SIG-M5 treated with dmso at 0.1 percent for 504 hours (cell line): ENCODE measurements at regions not wholly inside any gene's neighbourhood (a gene's known extent, or its start where the extent isn't known, plus 50 kb on each side); places are given as distances from the start of the nearest gene placed in this dataset.

Source experiments
- DNase-seq: peaks from one replicate; lab custom pipeline; 2025; ENCODE audit not compliant: unreplicated experiment; lab: John Stamatoyannopoulos, UW

DNA sequence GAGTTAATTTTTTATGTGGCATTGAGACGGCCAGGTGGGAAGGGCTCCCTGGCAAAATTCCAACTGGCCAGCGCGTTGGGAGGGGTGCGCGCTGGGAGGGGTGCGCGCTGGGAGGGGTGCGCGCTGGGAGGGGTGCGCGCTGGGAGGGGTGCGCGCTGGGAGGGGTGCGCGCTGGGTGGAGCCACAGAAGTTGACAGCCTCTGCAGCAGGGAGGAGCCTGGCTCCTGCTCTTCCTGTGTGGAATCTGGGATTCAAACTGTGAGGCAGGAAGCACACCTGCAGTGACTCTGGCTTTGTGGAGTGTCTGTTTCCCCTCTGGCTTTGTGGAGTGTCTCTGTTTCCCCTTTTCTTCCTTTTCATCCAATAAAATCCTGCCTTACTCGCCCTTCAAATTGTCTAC is 147.9 kb upstream of the CBLN2 start:
- DNase-seq = no peak

DNA sequence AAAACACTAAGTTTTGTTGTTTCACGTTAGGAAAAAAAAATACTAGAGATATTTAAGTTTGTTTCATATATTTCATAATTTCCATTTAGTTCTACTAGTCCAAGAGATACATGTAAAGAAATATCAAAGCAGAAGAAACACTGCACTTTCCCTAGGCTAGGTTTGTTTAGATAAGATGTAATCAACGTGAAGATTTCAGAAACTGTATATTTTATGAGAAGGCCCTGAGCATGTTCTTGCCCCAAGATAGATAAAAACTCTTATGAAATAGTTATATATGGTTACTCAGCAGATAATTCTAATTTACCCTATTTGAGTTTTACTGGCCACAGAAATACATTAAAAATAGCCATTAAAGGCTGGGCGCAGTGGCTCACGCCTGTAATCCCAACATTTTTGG is 143.6 kb upstream of the CBLN2 start:
- DNase-seq = no peak

DNA sequence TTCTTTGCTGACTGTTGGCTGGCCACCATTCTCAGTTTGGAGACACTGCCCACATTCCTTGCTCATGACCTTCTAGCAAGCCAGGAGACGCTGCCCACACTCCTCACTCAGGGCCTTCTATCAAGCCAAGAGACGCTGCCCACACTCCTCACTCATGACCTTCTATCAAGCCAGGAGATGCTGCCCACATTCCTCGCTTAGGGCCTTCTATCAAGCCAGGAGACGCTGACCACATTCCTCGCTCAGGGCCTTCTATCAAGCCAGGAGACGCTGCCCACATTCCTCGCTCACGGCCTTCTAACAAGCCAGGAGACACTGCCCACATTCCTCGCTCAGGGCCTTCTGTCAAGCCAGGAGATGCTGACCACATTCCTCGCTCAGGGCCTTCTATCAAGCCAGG is 131.3 kb upstream of the CBLN2 start:
- no peak for DNase-seq

DNA sequence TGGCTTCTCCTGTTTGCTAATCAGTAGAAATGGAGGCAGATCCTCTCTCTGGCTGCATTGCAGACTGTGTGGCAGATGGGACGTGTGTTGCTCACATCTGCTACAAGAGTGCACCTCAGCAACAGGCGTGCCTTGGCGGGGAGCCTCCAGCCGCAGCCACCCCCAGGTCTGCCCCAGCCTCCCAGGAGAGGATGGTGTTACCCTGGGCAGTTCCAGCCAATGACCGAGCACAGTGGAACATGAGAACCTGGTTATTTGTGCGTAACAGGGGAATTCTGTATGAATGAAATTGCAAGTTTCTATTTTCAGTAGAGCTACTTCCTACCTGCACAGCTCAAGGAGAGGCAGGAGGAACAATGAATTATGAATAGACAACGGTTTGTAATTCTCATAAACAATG is 130.6 kb upstream of the CBLN2 start:
- DNase-seq = no peak

DNA sequence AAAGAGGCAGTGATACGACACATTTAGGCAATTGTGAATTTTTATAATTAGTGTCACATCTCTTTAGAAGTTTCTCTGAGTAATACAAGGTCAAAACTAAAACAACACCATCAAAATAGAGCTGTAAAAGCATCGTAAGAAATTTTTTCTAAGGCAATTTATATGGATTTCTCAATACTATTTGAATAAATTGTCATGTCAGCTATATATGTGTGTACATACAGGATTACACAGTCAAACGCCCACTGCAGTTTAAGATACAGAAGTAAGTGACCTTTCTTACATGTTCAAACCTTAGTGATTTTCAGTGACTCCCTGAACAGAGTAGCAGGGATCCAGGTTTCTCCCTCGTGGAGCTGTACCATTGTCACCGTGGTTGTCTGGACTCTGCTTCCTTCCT is 129.1 kb upstream of the CBLN2 start:
- DNase-seq = no peak

DNA sequence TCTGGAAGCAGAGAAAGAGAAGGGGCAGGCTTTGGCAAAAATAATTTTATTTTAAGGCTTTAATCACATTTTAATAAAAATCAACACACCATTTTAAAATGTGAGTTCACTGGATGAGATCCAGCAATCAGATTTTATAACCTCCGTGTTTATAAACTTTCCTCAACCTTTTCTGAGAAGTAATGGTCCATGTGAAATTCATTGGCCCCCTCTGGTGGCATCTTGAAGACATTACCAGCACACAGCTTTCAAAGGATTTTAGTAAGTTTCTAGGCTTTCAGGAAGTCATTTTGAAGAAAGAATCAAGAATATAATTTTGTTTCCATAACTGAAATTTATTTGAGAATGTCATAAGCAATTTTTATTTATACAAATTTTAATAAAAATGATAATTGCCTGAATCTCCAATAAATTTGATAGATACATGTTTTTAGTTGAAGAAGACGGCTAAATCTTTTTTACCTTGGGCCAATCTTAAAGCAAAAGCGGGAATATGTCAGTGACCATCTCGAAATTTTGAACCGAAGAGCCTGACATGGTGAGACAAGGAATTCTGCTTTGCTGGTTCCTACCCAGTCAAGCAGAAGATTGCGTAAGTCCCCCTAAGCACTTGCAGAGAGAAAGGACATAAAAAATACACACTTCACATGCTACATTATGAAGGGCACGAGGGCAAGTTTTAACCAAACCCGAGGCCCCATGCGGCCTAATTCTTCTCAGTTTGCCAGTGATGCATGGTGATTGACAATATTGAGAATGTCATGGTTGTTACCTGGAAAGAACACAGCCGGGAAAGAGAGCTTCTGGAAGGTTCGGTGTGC is 128.4 kb upstream of the CBLN2 start:
- DNase-seq = peak; percentile 40

DNA sequence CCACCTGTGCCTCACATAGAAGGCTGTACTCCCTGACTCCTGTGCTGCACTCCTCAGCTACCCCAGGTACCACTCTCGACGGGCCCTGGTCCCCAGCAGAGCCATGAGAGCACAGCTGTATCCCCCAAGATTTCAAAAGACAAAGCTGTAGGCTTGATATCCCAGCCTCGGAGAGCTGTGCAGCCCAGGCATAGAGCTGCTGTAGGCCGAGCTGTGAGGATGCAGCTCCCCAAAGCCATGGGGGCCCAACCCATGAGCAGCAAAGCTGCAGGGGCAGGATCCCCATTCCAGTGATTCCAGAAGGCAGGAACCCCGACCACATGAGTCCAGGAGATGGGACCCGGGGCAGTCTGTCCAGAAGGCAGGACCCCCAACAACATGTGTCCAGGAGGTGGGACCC is 123.8 kb upstream of the CBLN2 start:
- DNase-seq = no peak

DNA sequence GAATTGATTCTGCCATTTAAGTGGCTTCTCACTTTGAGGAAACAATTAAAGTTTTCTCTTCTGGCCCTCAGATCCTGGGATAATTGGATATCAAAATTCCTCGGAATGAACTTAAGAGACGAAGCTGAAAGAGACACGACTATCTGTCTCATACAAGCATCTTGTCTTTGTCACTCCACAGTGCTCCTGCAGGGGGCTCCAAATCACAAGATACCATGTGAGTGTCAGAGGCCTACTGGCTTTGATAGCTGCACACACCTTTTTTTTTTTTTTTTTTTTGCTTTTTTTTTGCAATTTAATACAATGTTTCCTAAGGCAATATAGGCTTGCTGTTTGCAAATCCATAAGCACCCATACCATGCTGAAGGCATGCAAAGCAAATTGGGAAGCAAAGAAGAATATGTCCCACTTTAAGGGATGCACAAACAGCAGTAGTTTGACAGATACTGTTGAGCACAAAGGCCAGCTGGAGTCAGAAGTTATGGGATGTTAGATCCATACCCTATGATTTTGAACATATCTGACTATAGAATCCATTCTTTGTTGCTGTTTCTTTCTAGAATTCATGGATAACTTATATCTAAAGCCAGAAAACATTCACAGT is 109.0 kb upstream of the CBLN2 start:
- no peak for DNase-seq

DNA sequence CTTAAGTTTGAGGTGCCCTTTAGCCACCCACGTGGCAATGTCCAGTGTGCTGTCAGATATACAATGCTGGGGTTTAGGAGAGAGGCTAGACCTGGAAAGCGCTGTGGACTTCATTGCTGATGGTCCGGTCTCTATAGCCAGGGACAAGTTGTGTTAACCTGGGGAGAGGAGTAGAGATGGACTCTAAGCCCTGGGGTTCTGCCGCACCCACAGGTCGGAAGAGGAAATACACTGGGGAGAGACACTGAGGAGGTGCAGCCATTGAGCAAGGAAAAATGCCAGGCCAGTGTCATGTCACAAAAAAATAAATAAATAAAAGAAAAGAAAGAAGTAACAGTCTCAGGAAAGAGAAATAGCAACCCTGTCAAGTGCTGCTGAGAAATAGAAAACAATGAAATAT is 106.9 kb upstream of the CBLN2 start:
- no peak for DNase-seq

DNA sequence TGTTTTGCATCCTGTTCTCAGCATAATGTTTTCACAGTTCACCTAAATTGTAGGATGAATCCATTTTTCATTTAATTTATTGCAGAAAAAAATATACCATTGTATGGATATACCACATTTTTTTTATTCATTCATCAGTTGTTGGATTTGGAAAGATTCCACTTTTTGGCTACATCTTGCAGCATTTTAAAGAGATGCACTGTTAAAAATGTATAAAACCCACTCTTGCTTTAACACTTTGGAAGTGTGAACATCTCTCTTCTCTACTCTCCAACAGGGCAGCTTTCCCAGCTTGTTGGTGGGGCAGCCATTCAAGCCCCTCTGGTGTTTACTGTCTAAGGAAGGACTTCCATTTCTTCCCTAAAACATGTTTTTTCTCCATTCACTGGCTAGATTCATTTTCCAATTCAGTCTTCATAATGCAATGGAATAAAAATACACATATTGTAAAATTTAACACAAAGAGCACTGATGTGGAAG is 104.4 kb upstream of the CBLN2 start:
- DNase-seq = no peak

DNA sequence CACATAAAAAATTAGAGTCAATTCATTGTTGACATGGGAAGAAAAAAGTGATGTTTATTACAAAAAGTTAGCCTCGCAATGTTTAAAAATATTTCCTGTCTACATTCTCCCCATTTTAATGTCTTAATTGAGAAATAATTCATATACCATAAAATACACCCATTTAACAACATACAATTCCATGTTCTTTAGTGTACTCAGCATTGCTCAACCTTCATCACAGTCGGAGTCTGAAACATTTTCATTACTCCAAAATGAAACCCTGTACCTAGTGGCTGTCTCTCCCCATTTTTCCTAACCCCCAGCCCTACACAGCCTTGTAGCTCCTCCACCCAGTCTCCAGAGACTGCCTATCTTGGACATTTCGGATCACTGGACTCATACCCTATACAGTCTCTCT is 103.9 kb upstream of the CBLN2 start:
- no peak for DNase-seq

DNA sequence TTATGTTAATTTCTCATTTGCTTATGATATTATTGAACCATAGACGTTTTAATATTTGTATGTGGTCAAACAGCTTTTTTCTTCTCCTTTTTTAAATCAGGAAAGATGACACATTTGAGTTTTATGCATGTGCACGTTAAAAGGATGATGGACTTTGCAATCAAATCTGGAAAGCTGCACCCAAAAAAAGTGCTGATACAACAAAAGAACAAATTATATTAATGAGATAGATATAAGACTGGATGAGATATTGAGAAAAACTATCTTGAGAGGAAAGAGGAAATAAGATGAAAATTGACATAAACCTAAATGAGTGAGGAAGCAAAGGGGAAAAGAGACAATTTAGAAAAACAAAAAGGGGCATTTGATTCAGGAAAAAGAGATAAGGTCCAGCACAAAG is 96.4 kb upstream of the CBLN2 start:
- no peak for DNase-seq

DNA sequence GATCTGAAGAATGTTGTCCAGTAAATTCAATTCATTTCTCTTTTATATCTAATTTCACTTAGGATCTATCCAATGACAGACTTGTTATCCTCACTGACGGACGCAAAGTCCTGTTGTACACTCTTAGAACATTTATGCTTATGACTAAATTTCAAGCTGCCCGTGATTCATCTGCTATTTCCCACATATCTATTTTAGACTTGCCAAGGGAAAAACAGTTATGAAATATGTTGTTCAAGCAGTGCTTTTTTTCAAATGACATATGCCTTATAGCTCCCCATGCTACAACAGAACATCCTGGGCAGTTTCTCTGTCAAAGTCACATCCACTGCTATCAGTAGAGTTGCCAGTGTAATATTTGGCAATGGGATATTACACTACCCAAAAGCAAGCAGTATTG is 94.2 kb upstream of the CBLN2 start:
- no peak for DNase-seq

DNA sequence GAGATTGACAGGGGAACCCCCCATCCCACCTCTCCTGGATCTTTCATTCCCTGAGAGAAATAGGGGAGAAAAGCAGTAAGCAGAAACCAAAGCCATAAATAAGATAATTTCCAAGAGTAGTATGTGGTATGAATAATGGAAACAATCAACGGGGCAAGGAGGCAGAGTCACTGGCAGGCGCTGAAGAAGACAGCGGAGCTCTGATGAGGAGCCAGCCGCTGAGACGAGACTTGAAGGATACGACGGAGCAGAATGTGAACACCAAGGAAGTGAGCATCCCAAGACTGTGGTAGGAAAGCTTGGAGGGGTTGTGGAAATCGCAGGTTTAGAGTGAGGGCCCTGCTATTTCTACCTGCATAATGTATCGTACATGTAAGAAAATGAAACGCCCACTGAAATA is 93.6 kb upstream of the CBLN2 start:
- no peak for DNase-seq

DNA sequence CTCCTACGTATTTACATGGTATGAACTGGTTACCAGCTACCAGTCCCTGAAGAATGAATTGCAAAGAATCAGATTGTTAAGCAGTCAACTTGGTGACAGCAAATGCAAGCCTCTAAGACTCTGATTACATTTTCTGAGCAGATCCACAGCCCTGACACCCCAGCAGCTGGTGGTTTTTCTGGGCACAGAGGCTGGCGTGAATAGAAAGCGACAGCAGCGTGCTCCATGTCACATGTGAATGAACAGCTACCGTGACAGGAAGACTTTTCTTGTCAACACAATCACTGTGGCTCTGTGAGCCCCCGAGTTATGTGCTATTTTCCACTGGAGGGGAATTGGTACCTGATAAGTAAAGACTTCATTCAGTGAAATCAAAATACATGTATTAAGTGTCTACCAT is 93.2 kb upstream of the CBLN2 start:
- DNase-seq = no peak

DNA sequence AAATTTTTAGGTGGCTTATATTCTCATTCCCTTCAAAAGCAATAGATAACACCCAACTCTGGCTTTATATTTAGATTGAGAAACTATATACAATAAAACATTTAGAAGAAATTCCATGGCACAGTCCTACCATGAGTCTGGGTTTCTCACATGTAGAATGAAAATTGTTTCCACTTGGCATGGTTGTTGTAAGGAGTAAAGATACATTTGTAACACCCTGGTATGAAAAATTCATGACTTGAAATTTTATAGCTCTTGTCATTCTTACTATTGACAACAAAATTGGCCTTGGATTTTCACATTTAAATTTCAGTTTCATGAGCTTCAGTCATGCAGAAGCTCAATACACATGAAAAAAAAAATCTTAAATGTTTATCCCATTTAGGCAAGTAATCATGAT is 92.5 kb upstream of the CBLN2 start:
- no peak for DNase-seq

DNA sequence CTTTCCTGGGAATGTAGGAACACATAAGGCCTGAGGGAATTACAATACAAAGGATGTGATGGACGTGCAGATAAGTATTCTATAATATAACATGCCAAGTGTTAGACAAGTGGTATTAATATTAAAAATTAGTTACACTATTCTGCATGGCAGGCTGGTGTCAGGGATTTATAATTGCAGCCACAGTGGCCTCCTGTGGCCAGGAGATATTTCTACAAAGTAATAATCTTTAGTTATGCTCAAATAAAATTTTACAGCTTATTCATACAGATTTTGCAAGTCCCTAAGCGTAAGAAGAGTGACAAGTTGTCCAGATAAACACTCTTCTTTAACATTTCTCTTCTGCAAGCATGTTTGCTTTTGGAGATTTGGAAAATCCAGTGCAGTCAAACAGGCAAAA is 90.4 kb upstream of the CBLN2 start:
- no peak for DNase-seq

DNA sequence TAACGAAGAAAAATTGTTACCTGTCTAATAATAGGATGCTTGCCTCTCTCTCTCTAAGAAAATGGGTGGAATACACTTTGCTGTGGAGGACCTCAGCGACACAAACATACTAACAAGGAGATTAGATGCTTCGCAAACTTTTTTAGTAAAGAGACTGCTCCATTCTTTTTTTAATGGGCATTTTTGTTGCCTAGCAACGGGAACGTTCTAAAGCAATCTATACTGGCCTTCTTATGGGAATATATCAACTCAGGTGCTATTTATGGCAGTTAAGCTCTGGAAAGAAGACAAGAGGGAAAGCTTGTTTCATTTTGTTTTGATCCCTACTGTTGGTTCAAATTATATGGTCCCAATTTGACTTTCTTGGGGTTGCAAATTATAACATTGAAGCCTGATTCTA is 86.8 kb upstream of the CBLN2 start:
- DNase-seq = no peak

DNA sequence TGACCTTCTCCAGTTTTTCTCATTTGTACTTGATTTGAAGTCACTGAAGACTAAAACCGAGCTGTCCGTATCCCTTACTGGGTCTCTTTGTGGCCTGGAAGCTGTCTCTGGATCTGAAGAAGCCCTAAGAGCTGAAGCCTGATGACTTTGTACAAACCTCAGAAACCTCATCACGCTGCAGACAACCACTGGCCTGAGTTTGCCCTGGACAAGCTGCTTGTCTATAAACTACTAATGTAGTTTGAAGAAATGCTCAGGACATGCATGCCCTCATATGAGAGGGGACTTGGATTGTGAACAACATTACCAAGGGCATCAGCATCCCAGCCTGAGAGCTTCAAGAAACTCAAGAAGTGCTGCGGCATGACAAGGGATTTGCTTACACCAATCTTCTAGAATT is 79.3 kb upstream of the CBLN2 start:
- DNase-seq = no peak

DNA sequence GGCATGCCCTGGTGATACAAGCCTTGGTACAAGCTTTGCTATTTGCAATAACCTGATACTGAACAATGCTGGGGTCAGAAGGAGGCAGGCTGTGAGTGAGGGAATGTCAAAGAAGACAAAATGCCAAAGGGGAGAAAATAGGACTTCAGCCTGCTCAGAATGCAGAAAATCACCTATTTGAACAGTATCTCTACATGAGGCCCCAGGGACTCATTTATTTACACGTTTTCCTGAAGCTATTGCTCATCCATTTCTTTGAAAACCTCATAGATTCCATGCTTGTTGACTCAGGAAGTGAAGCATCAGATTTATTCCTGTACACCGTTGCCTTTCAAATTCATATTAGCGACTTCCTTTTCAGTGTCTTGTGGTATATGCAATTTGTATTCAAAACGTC is 69.4 kb upstream of the CBLN2 start:
- no peak for DNase-seq

DNA sequence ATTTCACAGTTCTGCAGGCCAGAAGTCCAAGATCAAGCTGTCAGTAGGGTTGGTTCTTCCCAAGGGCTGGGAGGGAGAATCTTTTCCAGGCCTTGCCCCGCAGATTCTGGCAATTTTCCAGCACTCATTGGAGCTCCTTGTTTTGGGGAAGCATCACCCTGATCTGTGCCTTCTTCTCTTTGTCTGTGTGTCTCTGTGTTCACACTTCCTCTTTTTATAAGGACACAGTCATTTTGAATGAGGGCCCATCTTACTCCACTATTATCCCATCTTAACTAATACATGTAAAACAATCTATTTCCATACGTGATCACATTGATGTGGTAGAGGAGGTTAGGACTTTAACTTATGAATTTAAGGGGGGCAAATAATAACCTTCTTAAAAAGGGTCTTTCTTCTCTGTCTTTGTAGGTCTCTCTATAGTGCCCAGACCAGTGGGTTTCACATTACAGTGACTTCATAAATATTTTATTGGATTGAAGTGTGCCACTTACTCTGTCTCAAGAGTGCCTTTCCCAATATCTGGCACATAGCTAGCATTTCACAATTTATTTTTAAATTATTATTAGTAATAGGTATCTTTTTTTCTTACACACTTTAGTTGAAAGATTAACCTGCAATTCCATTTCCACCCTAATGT is 68.9 kb upstream of the CBLN2 start:
- peak; percentile 33 for DNase-seq

DNA sequence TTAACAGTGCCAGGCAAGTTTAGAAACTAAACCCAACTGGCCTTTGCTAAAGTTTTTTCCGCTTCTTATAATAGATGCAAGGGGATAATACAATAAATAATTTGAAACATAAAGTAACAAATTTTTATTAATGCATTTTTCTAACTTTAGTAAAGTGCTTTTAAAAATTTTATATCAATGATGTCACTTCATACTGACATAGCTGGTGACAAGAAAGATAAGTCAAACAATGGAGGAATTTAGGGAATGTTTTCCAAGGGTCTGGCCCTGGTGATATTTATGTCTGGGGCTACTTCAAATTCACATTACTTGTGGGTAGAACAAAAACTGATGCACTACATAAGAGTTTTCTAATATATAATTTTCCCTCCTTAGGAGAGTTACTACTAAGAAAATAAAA is 61.2 kb upstream of the CBLN2 start:
- no peak for DNase-seq
